ENCODE measurements at regions not wholly inside any gene's neighbourhood (a gene's known extent, or its start where the extent isn't known, plus 50 kb on each side); places are given as distances from the start of the nearest gene placed in this dataset.

- Histone ChIP-seq H3K27me3 (ENCODE audit: control insufficient read depth, insufficient read depth, low read length) (no peaks in the 10 kb centered on the region), H3K4me3 (ENCODE audit: low read length) (no peak overlapping the region), H3K4me1 (ENCODE audit: control insufficient read depth, insufficient read depth, low read length) (no peaks in the 10 kb centered on the region), H3K9me3 (ENCODE audit: control insufficient read depth, insufficient read depth, low read length) (no peaks in the 10 kb centered on the region), H3K36me3 (ENCODE audit: control insufficient read depth, insufficient read depth, low read length) (no peaks in the 10 kb centered on the region), H3K27ac (ENCODE audit: low read length) (no peak overlapping the region)
- DNase-seq (ENCODE audit: low read depth, low spot score) = no peak
- WGBS (ENCODE audit: insufficient coverage, insufficient read length) = no CpG with 5 or more reads among the region's 18 CpGs
Observed at GRCh38 chr5:4480528-4481349, 659.4 kb upstream of the ADAMTS16 start.

GRCh38 chr5:4487581-4487980 lies 652.5 kb upstream of the ADAMTS16 start:
- WGBS (ENCODE audit: insufficient coverage, insufficient read length) = no CpG with 5 or more reads among the region's 2 CpGs
- no peak for DNase-seq (ENCODE audit: low read depth, low spot score)
- no peak overlapping the region for H3K27ac ChIP-seq (ENCODE audit: low read length)
- H3K27me3 ChIP-seq (ENCODE audit: control insufficient read depth, insufficient read depth, low read length) = no peaks in the 10 kb centered on the region
- no peaks in the 10 kb centered on the region for H3K4me1 ChIP-seq (ENCODE audit: control insufficient read depth, insufficient read depth, low read length)
- H3K4me3 ChIP-seq (ENCODE audit: low read length) = no peak overlapping the region
- H3K36me3 ChIP-seq (ENCODE audit: control insufficient read depth, insufficient read depth, low read length) = no peaks in the 10 kb centered on the region
- H3K9me3 ChIP-seq (ENCODE audit: control insufficient read depth, insufficient read depth, low read length) = no peaks in the 10 kb centered on the region

- no CpG with 5 or more reads among the region's 31 CpGs for WGBS (ENCODE audit: insufficient coverage, insufficient read length)
- Histone ChIP-seq H3K27ac (ENCODE audit: low read length) (no peak overlapping the region), H3K4me3 (ENCODE audit: low read length) (no peak overlapping the region), H3K27me3 (ENCODE audit: control insufficient read depth, insufficient read depth, low read length) (no peaks in the 10 kb centered on the region), H3K4me1 (ENCODE audit: control insufficient read depth, insufficient read depth, low read length) (no peaks in the 10 kb centered on the region; the same call in 1 of the 2 replicates), H3K36me3 (ENCODE audit: control insufficient read depth, insufficient read depth, low read length) (no peaks in the 10 kb centered on the region), H3K9me3 (ENCODE audit: control insufficient read depth, insufficient read depth, low read length) (no peaks in the 10 kb centered on the region)
- peak; percentile 25 for DNase-seq (ENCODE audit: low read depth, low spot score)
Observed at GRCh38 chr5:4511996-4512656, 628.0 kb upstream of the ADAMTS16 start.

GRCh38 chr5:4513381-4513780 lies 626.7 kb upstream of the ADAMTS16 start:
- WGBS (ENCODE audit: insufficient coverage, insufficient read length) = no CpG with 5 or more reads among the region's 4 CpGs
- H3K9me3 ChIP-seq (ENCODE audit: control insufficient read depth, insufficient read depth, low read length) = no peaks in the 10 kb centered on the region
- no peak overlapping the region for H3K27ac ChIP-seq (ENCODE audit: low read length)
- no peaks in the 10 kb centered on the region for H3K27me3 ChIP-seq (ENCODE audit: control insufficient read depth, insufficient read depth, low read length)
- DNase-seq (ENCODE audit: low read depth, low spot score) = no peak
- H3K4me3 ChIP-seq (ENCODE audit: low read length) = no peak overlapping the region
- no peaks in the 10 kb centered on the region for H3K36me3 ChIP-seq (ENCODE audit: control insufficient read depth, insufficient read depth, low read length)
- no peaks in the 10 kb centered on the region; the same call in 1 of the 2 replicates for H3K4me1 ChIP-seq (ENCODE audit: control insufficient read depth, insufficient read depth, low read length)

GRCh38 chr5:4514067-4514648 lies 626.0 kb upstream of the ADAMTS16 start:
- no CpG with 5 or more reads among the region's 8 CpGs for WGBS (ENCODE audit: insufficient coverage, insufficient read length)

GRCh38 chr5:4518903-4519672 lies 621.0 kb upstream of the ADAMTS16 start:
- Histone ChIP-seq H3K36me3 (ENCODE audit: control insufficient read depth, insufficient read depth, low read length) (no peaks in the 10 kb centered on the region), H3K27ac (ENCODE audit: low read length) (no peak overlapping the region), H3K4me3 (ENCODE audit: low read length) (no peak overlapping the region), H3K4me1 (ENCODE audit: control insufficient read depth, insufficient read depth, low read length) (peaks cover 2% of the 10 kb centered on the region; the same call in 1 of the 2 replicates), H3K9me3 (ENCODE audit: control insufficient read depth, insufficient read depth, low read length) (no peaks in the 10 kb centered on the region), H3K27me3 (ENCODE audit: control insufficient read depth, insufficient read depth, low read length) (no peaks in the 10 kb centered on the region)
- WGBS (ENCODE audit: insufficient coverage, insufficient read length) = no CpG with 5 or more reads among the region's 10 CpGs
- DNase-seq (ENCODE audit: low read depth, low spot score) = no peak

More at GRCh38 chr5:4514067-4514648, 626.0 kb upstream of the ADAMTS16 start:
- H3K9me3 ChIP-seq (ENCODE audit: control insufficient read depth, insufficient read depth, low read length) = no peaks in the 10 kb centered on the region
- no peak overlapping the region for H3K27ac ChIP-seq (ENCODE audit: low read length)
- DNase-seq (ENCODE audit: low read depth, low spot score) = no peak
- H3K27me3 ChIP-seq (ENCODE audit: control insufficient read depth, insufficient read depth, low read length) = no peaks in the 10 kb centered on the region
- no peak overlapping the region for H3K4me3 ChIP-seq (ENCODE audit: low read length)
- no peaks in the 10 kb centered on the region for H3K36me3 ChIP-seq (ENCODE audit: control insufficient read depth, insufficient read depth, low read length)
- H3K4me1 ChIP-seq (ENCODE audit: control insufficient read depth, insufficient read depth, low read length) = peaks cover 2% of the 10 kb centered on the region; the same call in 1 of the 2 replicates

- no CpG with 5 or more reads among the region's 1 CpG for WGBS (ENCODE audit: insufficient coverage, insufficient read length)
- peaks cover 2% of the 10 kb centered on the region; the same call in 1 of the 2 replicates for H3K4me1 ChIP-seq (ENCODE audit: control insufficient read depth, insufficient read depth, low read length)
- H3K9me3 ChIP-seq (ENCODE audit: control insufficient read depth, insufficient read depth, low read length) = no peaks in the 10 kb centered on the region
- H3K4me3 ChIP-seq (ENCODE audit: low read length) = no peak overlapping the region
- no peaks in the 10 kb centered on the region for H3K36me3 ChIP-seq (ENCODE audit: control insufficient read depth, insufficient read depth, low read length)
- H3K27ac ChIP-seq (ENCODE audit: low read length) = no peak overlapping the region
- no peak for DNase-seq (ENCODE audit: low read depth, low spot score)
- H3K27me3 ChIP-seq (ENCODE audit: control insufficient read depth, insufficient read depth, low read length) = no peaks in the 10 kb centered on the region
Observed at GRCh38 chr5:4520559-4520958, 619.6 kb upstream of the ADAMTS16 start.

GRCh38 chr5:4523038-4523437 lies 617.1 kb upstream of the ADAMTS16 start:
- peaks cover 2% of the 10 kb centered on the region; the same call in 1 of the 2 replicates for H3K4me1 ChIP-seq (ENCODE audit: control insufficient read depth, insufficient read depth, low read length)
- H3K4me3 ChIP-seq (ENCODE audit: low read length) = no peak overlapping the region
- no peaks in the 10 kb centered on the region for H3K27me3 ChIP-seq (ENCODE audit: control insufficient read depth, insufficient read depth, low read length)
- H3K27ac ChIP-seq (ENCODE audit: low read length) = no peak overlapping the region
- no peaks in the 10 kb centered on the region for H3K9me3 ChIP-seq (ENCODE audit: control insufficient read depth, insufficient read depth, low read length)
- no peaks in the 10 kb centered on the region for H3K36me3 ChIP-seq (ENCODE audit: control insufficient read depth, insufficient read depth, low read length)
- WGBS (ENCODE audit: insufficient coverage, insufficient read length) = no CpG with 5 or more reads among the region's 6 CpGs
- DNase-seq (ENCODE audit: low read depth, low spot score) = no peak

- no peak overlapping the region for H3K4me3 ChIP-seq (ENCODE audit: low read length)
- DNase-seq (ENCODE audit: low read depth, low spot score) = no peak
- no peaks in the 10 kb centered on the region for H3K4me1 ChIP-seq (ENCODE audit: control insufficient read depth, insufficient read depth, low read length)
- H3K36me3 ChIP-seq (ENCODE audit: control insufficient read depth, insufficient read depth, low read length) = no peaks in the 10 kb centered on the region
- no peaks in the 10 kb centered on the region for H3K27me3 ChIP-seq (ENCODE audit: control insufficient read depth, insufficient read depth, low read length)
- no CpG with 5 or more reads among the region's 10 CpGs for WGBS (ENCODE audit: insufficient coverage, insufficient read length)
- H3K27ac ChIP-seq (ENCODE audit: low read length) = no peak overlapping the region
- H3K9me3 ChIP-seq (ENCODE audit: control insufficient read depth, insufficient read depth, low read length) = no peaks in the 10 kb centered on the region
Observed at GRCh38 chr5:4531756-4532704, 608.1 kb upstream of the ADAMTS16 start.

Measured in iPS DF 6.9 (cell line).